ENCODE measurements at regions not wholly inside any gene's neighbourhood (a gene's known extent, or its start where the extent isn't known, plus 50 kb on each side); places are given as distances from the start of the nearest gene placed in this dataset.

- Histone ChIP-seq H3K27ac (ENCODE audit: low read depth, low read length) (no peak overlapping the region), H3K79me2 (ENCODE audit: control insufficient read depth, low read length) (no peaks in the 10 kb centered on the region), H3K4me1 (ENCODE audit: control insufficient read depth, low read length) (no peaks in the 10 kb centered on the region), H3F3A (ENCODE audit: control insufficient read depth, insufficient read depth) (no peaks in the 10 kb centered on the region), H3K27me3 (ENCODE audit: control insufficient read depth, low read length) (no peaks in the 10 kb centered on the region), H3K4me2 (ENCODE audit: low read length) (no peak overlapping the region), H3K9me2 (replicated peaks; ENCODE audit: control insufficient read depth, low read length) (no peaks in the 10 kb centered on the region), H3K36me3 (ENCODE audit: control insufficient read depth, low read length) (no peaks in the 10 kb centered on the region), H3K4me3 (ENCODE audit: low read length) (no peak overlapping the region), H4K20me1 (ENCODE audit: control insufficient read depth, insufficient read depth, low read depth, low read length) (no peaks in the 10 kb centered on the region), H3K9me3 (ENCODE audit: control insufficient read depth, insufficient read depth, low read length) (peaks cover 7% of the 10 kb centered on the region; the same call in 1 of the 2 replicates)
- no peak for TF ChIP-seq EZH2phosphoT487 (IDR thresholded peaks at IDR 0.05; ENCODE audit: borderline replicate concordance, low read length)
- no peak for TF ChIP-seq CTCF (IDR thresholded peaks at IDR 0.05; ENCODE audit: low read depth, low read length, poor library complexity, severe bottlenecking)
Measured at GRCh38 chr2:200211643-200212042, 94.8 kb upstream of the SPATS2L start.

GRCh38 chr2:200212862-200213425, 93.5 kb upstream of the SPATS2L start:
- H3K36me3 ChIP-seq (ENCODE audit: control insufficient read depth, low read length) = no peaks in the 10 kb centered on the region
- H3F3A ChIP-seq (ENCODE audit: control insufficient read depth, insufficient read depth) = no peaks in the 10 kb centered on the region
- no peak for TF ChIP-seq CTCF (IDR thresholded peaks at IDR 0.05; ENCODE audit: low read depth, low read length, poor library complexity, severe bottlenecking)
- no peak for TF ChIP-seq EZH2phosphoT487 (IDR thresholded peaks at IDR 0.05; ENCODE audit: borderline replicate concordance, low read length)
- H3K4me3 ChIP-seq (ENCODE audit: low read length) = no peak overlapping the region
- no peaks in the 10 kb centered on the region for H4K20me1 ChIP-seq (ENCODE audit: control insufficient read depth, insufficient read depth, low read depth, low read length)
- no peaks in the 10 kb centered on the region for H3K4me1 ChIP-seq (ENCODE audit: control insufficient read depth, low read length)
- peaks cover 7% of the 10 kb centered on the region; the same call in 1 of the 2 replicates for H3K9me3 ChIP-seq (ENCODE audit: control insufficient read depth, insufficient read depth, low read length)
- no peaks in the 10 kb centered on the region for H3K9me2 ChIP-seq (replicated peaks; ENCODE audit: control insufficient read depth, low read length)
- no peak overlapping the region for H3K27ac ChIP-seq (ENCODE audit: low read depth, low read length)
- no peaks in the 10 kb centered on the region for H3K79me2 ChIP-seq (ENCODE audit: control insufficient read depth, low read length)
- no peaks in the 10 kb centered on the region for H3K27me3 ChIP-seq (ENCODE audit: control insufficient read depth, low read length)
- no peak overlapping the region for H3K4me2 ChIP-seq (ENCODE audit: low read length)

- no peaks in the 10 kb centered on the region for H3K79me2 ChIP-seq (ENCODE audit: control insufficient read depth, low read length)
- no peaks in the 10 kb centered on the region for H3K36me3 ChIP-seq (ENCODE audit: control insufficient read depth, low read length)
- H3K9me3 ChIP-seq (ENCODE audit: control insufficient read depth, insufficient read depth, low read length) = no peaks in the 10 kb centered on the region
- no peaks in the 10 kb centered on the region for H3F3A ChIP-seq (ENCODE audit: control insufficient read depth, insufficient read depth)
- no peaks in the 10 kb centered on the region for H3K27me3 ChIP-seq (ENCODE audit: control insufficient read depth, low read length)
- no peaks in the 10 kb centered on the region for H4K20me1 ChIP-seq (ENCODE audit: control insufficient read depth, insufficient read depth, low read depth, low read length)
- no peak for TF ChIP-seq CTCF (IDR thresholded peaks at IDR 0.05; ENCODE audit: low read depth, low read length, poor library complexity, severe bottlenecking)
- no peak for TF ChIP-seq EZH2phosphoT487 (IDR thresholded peaks at IDR 0.05; ENCODE audit: borderline replicate concordance, low read length)
- no peak overlapping the region for H3K27ac ChIP-seq (ENCODE audit: low read depth, low read length)
- H3K4me3 ChIP-seq (ENCODE audit: low read length) = no peak overlapping the region
- no peaks in the 10 kb centered on the region for H3K4me1 ChIP-seq (ENCODE audit: control insufficient read depth, low read length)
- H3K4me2 ChIP-seq (ENCODE audit: low read length) = no peak overlapping the region
- H3K9me2 ChIP-seq (replicated peaks; ENCODE audit: control insufficient read depth, low read length) = no peaks in the 10 kb centered on the region
Measured at GRCh38 chr2:200216310-200216709, 90.2 kb upstream of the SPATS2L start.

Measured in DOHH2 (cell line).